Kidney (tissue), 13 donors: ENCODE measurements at regions not wholly inside any gene's neighbourhood (a gene's known extent, or its start where the extent isn't known, plus 50 kb on each side); places are given as distances from the start of the nearest gene placed in this dataset.

Source experiments
- DNase-seq, 5 donors: peaks; one replicate each; pipeline ENCODE4 v3.0.0-alpha.2; 2013 to 2020
- FAIRE-seq: peaks from 2 replicates; lab custom pipeline; 2012; peaks lifted over from hg19 to GRCh38; lab: Jason Lieb, UNC
- H3K27ac ChIP-seq, 2 donors: one replicate each; pipeline ENCODE4 v1.7.0; 2013; ENCODE audit warnings: low read depth in 2 of 2, low read length in 2 of 2, inconsistent platforms in 1 of 2
- H3K27me3 ChIP-seq: one replicate; pipeline ENCODE4 v1.7.1; 2013; ENCODE audit warnings: low read length, inconsistent platforms; ENCODE audit not compliant: control insufficient read depth, insufficient read depth
- H3K36me3 ChIP-seq, 3 donors: one replicate each; pipeline versions ENCODE4 v1.7.0 to v1.7.1; 2013; ENCODE audit warnings: low read length in 3 of 3, control low read depth in 1 of 3, inconsistent platforms in 1 of 3; ENCODE audit not compliant: insufficient read depth in 3 of 3, control insufficient read depth in 2 of 3
- H3K4me1 ChIP-seq, 3 donors: one replicate each; pipeline versions ENCODE4 v1.7.0 to v1.7.1; 2013; ENCODE audit warnings: low read length in 3 of 3, inconsistent platforms in 1 of 3, low read depth in 1 of 3; ENCODE audit not compliant: control insufficient read depth in 2 of 3, insufficient read depth in 2 of 3
- H3K4me3 ChIP-seq, 3 donors: one replicate each; pipeline versions ENCODE4 v1.7.0 to v1.8.1; 2013; ENCODE audit warnings: low read length in 3 of 3, control low read depth in 1 of 3, inconsistent platforms in 1 of 3
- H3K9ac ChIP-seq, 3 donors: one replicate each; pipeline versions ENCODE4 v1.7.0 to v1.7.1; 2013; ENCODE audit warnings: low read length in 3 of 3, control low read depth in 1 of 3, inconsistent platforms in 1 of 3
- H3K9me3 ChIP-seq, 3 donors: one replicate each; pipeline versions ENCODE4 v1.7.0 to v1.7.1; 2013; ENCODE audit warnings: low read length in 3 of 3, control low read depth in 1 of 3, inconsistent platforms in 1 of 3; ENCODE audit not compliant: control insufficient read depth in 2 of 3, insufficient read depth in 1 of 3
- CTCF ChIP-seq: IDR thresholded peaks from 3 replicates; pipeline ENCODE4 v1.5.1; 2012; ENCODE audit warnings: mild to moderate bottlenecking, moderate library complexity, borderline replicate concordance; ENCODE audit not compliant: insufficient read depth; ENCODE audit errors: extremely low read depth
- intact Hi-C: fragments of 100-400 bp; cut with DNase I; formaldehyde crosslinking; loops from one replicate; pipeline ENCODE4 v1.11.1; 2022
- donor health status: control.
- donor health status: control.
- donor health status: control.
- donor health status: control.
- donor health status: control.
- donor health status: DM: yes; HTN: yes; CAD: no.
- donor health status: Normal renal cell carcinoma (clear cell type).

- no peaks in the 10 kb centered on the region for H3K9me3 ChIP-seq
- H3K27ac ChIP-seq: no peak overlapping the region
- H3K36me3 ChIP-seq: no peaks in the 10 kb centered on the region
- FAIRE-seq (no peak), DNase-seq (peak in 3 of 5 donors; percentile 44 to 91 (median 73))
- no peaks in the 10 kb centered on the region for H3K27me3 ChIP-seq
- no peak overlapping the region for H3K4me3 ChIP-seq
- intact Hi-C loops: no loop called here
- peaks cover 0 to under 1% (median 0%) of the 10 kb centered on the region in 3 donors for H3K4me1 ChIP-seq
- TF ChIP-seq CTCF: no peak
- no peak overlapping the region for H3K9ac ChIP-seq
Observed at GRCh38 chr9:20028849-20029231, 240.0 kb upstream of the SLC24A2 start.

DNA sequence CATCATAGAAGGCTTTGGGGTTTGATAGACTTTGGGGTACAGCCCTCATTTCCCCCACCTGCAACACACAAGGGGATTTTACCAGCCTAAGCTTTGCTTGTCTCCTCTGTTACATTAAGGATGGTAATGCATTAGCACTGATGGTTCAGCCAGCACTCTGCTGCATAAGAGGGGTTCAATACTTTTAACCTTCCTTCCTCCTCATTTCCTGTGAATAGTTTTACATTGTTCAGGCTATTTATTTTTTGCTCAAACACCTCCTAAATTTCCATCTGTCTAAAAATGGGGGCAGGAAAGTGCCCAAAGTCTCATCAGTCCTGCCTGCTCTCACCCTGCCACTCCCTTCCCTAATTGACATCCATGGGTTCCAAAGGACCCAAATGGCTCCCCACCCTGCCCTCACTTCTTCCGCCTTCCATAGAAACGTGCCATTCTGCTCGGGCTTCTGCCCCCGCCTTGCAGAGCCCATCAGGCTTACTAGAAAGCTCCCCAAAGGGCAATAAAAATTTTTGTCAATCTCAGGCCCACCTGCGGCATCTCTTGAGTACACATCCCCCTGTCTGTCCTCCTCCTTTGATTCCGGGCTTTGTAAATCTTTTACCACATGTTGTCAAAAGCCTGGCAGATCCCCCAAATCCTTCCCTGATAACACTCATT, 239.5 kb upstream of the SLC24A2 start:
- Histone ChIP-seq H3K4me3 (no peak overlapping the region), H3K36me3 (no peaks in the 10 kb centered on the region), H3K27me3 (no peaks in the 10 kb centered on the region), H3K4me1 (peaks cover 0 to 2% (median 0%) of the 10 kb centered on the region in 3 donors), H3K27ac (no peak overlapping the region), H3K9ac (no peak overlapping the region), H3K9me3 (no peaks in the 10 kb centered on the region)
- TF ChIP-seq CTCF: no peak
- FAIRE-seq: no peak
- intact Hi-C loops: no loop called here
- no peak for DNase-seq

DNA sequence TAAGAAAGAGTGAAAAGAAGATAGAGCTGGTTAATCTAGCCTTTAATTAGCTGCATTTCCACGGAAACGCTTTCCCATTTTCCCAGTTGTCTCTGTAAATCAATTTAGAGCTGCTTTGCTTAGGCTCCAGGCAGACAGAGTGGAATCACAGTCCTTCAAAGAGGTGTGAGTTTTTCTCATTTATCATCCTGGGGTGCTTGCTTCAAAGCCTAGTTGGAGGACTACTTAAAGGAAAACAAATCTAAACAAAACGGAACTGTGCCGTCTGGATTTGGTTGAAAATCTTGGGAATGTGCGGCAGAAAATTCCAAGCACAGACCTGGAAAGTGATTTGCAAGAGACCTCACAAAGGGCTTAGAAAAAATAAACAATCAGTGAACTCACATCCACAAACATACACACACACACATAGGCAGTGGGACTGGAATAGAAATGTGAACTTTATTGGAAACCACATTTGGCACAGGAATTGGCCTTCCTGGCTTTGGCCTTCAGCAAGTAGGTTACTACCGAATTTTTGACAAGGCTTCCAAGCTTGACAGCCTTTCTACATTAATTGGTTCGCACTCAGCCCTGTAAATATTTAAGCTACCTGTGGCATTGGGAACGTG, 235.2 kb upstream of the SLC24A2 start:
- H3K4me1 ChIP-seq: peaks cover 0 to 2% (median 0%) of the 10 kb centered on the region in 3 donors
- H3K27me3 ChIP-seq: no peaks in the 10 kb centered on the region
- H3K9me3 ChIP-seq: no peaks in the 10 kb centered on the region
- no peak for TF ChIP-seq CTCF
- H3K9ac ChIP-seq: no peak overlapping the region
- FAIRE-seq (no peak), DNase-seq (peak in 2 of 5 donors; percentile 46 to 60)
- H3K4me3 ChIP-seq: no peak overlapping the region
- no peaks in the 10 kb centered on the region for H3K36me3 ChIP-seq
- peak overlapping the region in 1 of 2 donors; percentile 24 for H3K27ac ChIP-seq
- intact Hi-C loops: no loop called here
